Activated CD8-positive, alpha-beta memory T cell treated with anti-CD3 and anti-CD28 coated beads for 4 hours (primary cell): ENCODE measurements at regions not wholly inside any gene's neighbourhood (a gene's known extent, or its start where the extent isn't known, plus 50 kb on each side); places are given as distances from the start of the nearest gene placed in this dataset.

Experiments
- DNase-seq, 2 donors: peaks; one replicate each; pipeline ENCODE4 v3.0.0-alpha.2; 2020; ENCODE audit warnings: low read depth in 2 of 2

DNA sequence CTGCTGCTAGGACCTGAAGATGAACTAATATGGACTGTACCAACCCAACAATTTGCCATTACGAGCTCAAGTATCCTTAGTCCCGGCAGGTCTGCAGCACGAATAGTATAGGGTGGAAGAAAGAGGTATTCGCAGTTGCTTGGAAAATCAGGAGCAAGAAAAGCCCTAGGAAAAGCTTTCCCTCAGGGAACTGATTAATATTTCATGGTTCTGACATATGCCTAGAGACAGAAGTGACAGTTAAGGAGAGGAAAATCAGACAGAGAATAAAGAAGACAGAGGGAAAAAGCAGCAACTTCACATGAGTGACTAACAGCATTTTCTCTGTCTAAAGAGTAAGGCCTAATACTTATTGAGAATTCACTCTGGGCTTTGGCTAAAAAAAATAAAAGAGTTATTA lies 602.9 kb upstream of the ATP2B1 start:
- no peak for DNase-seq

DNA sequence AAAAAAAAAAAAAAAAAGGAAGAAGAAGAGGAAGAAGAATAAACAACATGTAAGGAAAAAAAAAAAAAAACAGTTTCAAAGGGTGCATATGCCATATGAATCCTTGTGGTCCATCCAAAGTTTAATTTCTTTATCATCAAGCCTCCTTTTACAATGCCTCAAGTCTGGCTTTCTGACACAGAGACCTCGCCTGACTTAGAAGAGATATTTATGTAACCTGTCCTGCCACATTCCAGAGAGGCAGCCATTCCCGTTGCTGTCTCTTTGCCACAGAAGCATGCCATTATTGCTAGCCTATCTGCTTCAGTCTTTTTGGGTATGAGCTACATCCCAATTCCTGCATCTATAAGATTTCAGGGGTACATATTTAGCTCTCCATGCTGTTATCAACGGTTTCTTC lies 596.7 kb upstream of the ATP2B1 start:
- DNase-seq = no peak

DNA sequence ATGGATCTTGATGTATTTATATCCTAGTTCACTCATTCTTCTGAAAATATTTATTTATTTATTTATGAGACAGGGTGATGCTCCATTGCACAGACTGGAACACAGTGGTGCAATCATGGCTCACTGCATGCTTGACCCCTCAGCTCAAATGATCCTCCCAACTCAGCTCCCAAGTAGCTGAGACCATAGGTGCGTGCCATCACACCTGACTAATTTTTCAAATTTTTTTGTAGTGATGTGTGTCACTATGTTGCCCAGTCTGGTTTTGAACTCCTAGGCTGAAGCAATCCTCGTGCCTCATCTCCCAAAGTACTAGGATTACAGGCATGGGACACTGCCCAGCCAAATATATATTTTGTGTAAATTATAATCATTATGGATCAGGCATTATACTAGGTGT lies 595.6 kb upstream of the ATP2B1 start:
- no peak for DNase-seq

DNA sequence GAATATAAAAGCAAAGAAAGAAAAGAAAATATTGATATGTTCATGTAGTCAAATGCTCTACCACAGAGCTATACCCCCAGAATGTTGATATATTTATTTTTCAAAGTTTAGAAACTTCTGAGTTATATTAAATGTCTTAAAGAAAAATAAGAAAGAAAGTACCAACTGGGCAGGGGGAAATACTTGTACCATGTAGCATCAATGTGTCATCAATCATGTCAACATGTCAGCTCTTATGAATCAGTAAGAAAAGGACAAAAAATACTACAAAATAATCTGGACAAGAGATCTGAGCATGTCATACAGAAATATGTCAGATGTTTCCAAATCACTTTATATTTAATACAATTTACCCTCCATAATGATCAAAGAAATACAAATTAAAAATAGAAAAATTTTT lies 595.1 kb upstream of the ATP2B1 start:
- DNase-seq = no peak

DNA sequence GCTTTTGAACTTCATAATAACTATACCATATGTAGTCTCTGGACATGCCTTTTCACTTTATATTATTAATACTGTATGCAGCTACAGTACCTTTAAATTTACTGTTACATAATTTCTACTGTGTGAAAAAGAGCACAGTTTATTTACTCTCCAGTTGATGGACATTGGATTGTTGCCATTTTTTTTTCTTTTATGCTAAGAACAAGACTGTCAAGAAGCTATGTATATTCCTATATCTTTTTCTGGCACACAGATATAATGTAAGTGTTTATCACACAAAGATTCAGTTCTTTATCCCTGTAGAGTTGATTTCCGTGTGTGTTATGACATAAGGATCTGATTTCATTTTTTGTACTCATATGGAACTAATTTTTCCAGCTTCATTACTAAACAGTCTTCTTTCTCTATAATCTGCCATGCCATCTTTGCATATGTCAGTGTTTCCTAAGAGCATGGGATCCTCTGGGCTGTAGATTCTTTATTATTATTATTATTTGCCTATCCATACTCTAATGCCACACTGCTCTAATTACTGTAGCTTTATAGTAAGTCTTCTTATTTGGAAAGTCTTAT lies 593.0 kb upstream of the ATP2B1 start:
- no peak for DNase-seq

DNA sequence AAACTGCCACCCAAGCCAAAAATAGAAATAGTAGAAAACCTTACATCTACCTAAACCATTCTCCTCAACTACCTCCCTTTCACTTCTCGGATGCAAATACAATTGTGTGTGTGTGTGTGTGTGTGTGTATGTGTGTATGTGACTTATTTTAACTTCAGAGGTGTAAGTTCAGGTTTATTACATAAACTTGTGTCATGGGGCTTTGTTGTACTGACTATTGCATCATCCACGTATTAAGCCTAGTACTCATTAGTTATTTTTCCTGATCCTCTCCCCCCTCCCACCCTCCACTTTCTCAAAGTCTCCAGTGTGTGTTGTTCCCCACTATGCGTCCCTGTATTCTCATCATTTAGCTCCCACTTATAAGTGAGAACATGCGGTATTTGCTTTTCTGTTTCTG lies 592.5 kb upstream of the ATP2B1 start:
- no peak for DNase-seq

DNA sequence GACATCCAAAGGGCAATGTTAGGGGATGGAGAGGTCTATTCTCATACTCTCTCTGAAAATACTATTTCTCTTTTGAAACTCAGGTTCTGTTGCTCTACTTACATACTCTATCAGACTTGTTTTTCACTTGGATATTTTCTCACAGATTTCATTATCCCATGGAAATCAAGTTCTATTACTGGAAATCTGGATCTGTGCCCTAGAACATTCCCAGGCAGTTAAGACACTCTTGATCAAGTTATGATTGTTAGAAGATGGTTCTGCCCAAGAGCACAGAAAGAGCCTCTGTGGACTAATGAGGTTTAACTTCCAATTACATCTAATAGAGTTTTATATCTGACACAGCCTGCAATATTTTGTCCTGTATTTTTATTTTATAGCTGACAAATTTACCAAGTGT lies 591.0 kb upstream of the ATP2B1 start:
- no peak for DNase-seq

DNA sequence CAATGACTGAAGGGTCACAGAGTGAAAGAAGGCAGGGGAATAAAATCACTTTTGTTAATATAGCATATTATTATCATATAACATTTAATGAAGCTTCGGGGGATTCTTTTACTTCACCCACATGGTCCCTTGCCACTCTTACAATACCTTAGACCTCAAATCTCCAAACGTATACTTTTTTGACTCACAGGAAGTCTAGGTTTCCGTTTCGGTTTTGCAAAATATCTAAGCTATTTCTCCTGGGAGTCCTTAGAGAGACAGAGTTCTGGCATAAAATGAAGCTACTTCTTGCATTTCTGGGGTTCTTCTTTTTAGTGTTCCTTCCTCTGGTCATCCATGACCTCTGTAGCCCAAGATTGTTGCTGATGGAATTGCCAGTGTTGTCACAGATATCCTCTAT lies 590.5 kb upstream of the ATP2B1 start:
- no peak for DNase-seq

DNA sequence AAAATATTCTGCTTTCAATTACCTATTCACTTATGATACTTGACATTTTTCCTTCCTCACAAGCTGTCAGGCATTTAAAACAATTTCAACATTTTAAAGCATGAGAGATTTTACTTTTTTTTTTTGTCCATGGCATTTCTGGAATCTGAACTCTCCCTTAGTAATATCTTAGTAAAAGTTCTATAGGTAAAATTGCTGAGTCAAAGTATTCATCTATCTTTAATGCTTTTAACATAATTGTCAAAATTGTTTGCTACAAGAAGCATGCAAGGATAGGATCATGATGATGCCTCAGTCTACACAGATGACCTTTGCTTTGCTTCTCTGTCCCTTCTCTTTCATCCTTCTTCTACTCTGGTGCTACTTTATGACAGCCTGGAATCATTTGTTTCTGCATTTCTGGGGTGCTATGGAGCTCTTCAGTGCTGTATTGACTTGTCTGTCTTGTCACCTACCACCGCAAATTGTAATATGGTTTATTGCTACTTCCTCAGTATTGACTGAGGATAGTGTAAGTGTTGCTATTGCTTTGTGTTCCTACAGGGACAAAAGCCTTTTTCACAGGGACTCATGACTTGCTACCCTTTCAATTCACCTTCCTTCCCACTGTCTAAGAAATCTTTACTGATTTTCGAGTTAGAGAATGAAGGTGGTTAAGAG lies 589.8 kb upstream of the ATP2B1 start:
- no peak for DNase-seq

DNA sequence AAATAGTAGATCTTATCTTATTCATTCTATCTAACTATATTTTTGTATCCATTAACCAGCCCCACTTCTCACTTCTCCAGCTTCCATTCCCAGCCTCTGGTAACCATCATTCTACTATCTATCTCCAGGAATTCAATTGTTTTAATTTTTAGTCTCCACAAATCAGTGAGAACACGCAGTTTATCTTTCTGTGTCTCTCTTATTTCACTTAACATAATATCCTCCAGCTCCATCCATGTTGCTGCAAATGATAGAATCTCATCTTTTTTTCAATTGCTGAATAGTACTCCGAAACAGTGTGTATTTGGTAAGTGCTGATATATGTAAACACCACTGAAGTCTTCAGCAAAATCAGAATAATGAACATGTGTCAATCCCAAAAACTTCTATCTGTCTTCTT lies 587.2 kb upstream of the ATP2B1 start:
- DNase-seq = no peak

DNA sequence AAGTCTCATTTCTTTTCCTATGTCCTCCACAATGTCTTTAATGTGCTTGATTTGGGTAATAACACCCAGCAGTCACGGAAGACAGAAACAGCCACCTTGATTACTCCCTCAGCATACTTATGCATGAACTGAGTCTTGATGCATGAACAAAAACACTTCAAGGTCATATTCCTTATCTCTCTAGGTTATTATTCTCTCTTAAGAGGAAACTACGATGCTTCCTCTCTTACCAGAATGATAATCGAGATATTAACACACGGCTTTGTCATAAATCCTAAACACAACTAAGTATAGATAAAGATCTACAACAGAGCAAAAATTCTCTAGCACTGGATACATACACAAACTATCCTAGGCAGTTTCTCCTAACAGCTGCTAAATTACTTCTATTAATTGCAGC lies 583.5 kb upstream of the ATP2B1 start:
- no peak for DNase-seq

DNA sequence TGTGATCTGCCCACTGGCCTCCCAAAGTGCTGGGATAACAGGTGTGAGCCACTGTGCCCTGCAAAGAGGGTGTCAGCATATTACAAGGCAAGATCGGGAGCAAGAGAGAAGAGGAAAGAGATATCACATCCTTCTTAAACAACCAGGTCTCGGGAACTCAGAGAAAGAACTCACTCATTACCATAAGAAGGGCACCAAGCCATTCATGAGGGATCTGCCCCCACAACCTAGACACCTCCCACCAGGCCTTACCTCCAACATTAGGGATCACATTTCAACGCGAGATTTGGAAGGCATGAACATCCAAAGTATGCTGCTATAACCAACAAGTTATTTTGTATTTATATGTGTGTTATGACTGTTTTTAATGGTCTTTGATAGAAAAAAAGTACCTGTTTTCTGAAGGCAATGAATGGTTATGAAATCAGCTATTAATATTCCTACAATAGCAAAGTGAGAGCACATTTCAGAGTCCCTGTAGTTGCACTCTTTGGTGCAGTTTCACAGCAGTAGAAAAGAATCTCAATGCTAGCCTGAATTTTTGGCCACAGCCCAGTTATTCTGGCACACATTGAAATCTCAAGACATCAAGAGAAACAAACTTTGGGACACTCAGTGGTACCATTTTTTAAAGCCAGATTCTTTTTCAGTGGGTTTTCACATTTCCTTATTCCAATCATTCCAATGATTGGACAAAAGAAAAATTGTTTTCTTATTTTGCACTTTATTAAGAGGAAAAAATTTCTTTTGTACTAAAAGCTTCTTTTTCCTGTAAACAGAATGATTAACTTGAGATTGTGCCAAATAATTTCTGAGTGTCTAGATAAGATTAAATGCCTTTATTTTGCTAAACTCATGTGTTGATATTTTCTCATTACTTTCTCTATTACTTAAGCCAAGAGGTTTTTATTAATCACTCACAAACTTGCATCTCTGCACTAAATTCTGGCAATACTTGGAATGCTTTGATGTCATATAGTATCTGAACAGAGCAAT lies 582.6 kb upstream of the ATP2B1 start:
- no peak for DNase-seq

DNA sequence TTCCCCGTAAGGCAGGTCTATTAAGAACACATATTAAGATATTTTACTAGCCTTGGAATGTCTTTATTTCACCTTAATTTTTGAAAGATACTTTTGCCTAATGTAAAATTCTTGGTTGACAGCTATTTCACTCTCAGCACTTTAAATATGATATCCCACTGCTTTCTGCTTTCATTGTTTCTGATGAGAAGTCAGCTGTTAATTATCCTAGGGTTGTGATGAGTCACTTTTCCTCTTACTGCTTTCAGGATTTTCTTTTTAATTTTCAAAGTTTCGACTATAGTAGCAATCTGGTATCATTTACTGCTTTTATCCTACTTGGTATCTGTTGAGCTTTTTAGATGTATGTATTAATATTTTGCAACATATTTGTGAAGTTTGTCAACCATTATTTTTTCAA lies 578.9 kb upstream of the ATP2B1 start:
- no peak for DNase-seq

DNA sequence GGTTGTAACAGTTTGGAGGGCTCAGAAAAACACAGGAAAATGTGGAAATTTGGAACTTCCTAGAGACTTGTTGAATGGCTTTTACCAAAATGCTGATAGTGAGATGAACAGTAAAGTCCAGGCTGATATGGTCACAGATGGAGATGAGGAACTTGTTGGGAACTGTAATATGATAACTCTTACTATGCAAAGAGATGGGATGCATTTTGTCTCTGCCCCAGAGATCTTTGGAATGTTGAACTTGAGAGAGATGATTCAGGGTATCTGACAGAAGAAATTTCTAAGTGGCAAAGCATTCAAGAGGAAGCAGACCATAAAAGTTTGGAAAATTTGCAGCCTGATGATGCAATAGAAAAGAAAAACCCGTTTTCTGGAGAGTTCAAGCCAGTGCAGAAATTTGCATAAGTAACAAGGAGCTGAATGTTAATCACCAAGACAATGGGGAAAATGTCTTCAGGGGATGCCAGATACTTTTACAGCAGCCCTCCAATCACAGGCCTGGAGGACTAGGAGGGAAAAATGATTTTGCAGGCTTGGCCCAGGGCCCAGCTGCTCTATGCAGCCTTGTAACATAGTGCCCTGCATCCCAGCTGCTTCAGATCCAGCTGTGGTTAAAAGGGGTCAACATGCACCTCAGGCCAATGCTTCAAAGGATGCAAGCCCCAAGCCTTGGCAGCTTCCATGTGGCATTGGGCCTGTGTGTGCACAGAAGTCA lies 572.7 kb upstream of the ATP2B1 start:
- no peak for DNase-seq

DNA sequence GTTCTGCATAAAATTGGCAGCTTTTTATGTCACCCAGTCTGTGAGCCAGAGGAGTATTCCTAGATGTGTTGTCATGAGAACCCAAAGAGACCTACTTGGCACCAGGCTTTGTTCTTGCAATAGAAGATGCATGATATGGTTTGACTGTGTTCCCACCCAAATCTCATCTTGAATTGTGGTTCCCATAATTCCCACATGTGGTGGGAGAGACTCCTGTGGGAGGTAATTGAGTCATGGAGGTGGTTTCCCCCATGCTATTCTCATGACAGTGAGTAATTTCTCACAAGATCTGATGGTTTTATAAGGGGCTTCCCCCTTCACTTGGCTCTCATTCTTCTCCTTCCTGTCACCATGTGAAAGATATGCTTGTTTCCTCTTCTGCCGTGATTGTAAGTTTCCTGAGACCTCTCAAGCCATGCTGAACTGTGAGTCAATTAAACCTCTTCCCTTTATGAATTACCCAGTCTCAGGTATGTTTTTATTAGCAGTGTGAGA lies 572.0 kb upstream of the ATP2B1 start:
- no peak for DNase-seq

DNA sequence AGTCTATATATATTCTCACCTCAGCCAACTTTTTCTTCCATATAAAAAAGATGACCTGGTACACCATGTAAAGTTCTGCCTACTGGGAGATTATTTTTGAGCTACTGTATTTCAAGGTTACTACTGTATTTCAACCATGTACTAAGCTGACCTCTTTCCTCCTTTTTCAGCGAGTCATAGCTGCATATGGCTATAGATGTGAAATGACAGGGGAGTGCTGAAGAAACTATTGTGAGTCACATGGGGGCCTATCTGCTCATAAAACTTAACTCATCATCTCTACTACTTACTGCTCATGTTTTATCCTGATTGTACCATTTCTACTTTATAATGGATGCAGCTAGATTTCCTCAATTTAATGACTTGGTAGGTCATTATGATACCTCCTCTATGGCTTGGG lies 571.4 kb upstream of the ATP2B1 start:
- no peak for DNase-seq

DNA sequence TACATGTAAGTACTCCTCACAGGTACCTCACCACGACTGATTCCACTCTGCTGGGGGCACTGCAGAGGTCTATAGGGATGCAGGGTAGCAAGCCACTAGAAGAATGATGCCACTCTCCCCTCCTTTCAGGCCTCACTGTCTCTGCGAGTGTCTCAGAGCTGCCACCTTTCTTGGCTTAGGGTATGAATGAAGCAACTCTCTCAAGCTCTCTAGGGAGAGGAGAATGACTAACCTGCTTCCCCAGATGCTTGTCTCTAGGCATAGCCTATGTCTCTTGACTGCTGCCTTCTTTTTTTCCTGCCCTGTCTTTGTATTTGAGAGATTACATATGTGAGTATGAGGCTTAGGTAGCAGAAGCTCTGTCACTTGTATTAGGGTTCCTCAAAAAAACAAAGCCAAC lies 566.5 kb upstream of the ATP2B1 start:
- no peak for DNase-seq

DNA sequence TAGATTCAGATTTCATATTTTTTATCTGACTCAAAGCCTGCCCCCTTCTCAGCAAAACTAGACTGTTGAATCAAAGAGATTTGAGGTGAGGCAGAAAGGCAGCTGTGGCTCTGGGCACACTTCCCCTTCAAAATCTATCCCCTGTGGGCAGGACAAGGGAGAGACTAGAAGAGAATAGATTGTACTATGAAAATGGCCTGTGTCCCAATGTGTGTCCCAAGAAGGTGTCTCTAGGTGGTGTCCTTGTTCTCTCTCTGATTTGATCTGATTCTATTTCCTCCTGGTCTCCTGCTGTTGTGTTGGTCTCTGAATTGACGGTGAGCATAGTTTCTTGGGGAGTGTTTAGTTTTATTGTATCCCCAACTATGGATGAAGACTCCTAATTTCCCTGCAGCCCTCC lies 565.8 kb upstream of the ATP2B1 start:
- no peak for DNase-seq

DNA sequence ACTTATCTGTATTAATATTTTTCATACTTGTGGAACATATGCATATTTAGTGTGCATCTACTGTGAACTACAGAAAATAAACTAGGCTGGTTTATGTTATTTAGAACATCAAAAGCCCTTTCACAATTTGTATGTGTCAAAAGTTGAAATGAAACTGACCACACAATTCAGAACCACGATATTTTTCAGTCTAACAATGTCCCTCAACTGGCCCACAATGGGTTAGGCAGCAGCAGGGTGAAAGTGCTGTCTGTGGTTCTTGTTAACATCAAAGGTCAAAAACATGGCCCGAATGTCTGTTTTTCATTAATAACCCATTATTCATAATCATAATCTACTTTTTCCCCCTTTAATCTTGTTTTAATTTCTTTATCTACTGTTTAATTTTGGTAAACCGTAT lies 559.9 kb upstream of the ATP2B1 start:
- DNase-seq = no peak

DNA sequence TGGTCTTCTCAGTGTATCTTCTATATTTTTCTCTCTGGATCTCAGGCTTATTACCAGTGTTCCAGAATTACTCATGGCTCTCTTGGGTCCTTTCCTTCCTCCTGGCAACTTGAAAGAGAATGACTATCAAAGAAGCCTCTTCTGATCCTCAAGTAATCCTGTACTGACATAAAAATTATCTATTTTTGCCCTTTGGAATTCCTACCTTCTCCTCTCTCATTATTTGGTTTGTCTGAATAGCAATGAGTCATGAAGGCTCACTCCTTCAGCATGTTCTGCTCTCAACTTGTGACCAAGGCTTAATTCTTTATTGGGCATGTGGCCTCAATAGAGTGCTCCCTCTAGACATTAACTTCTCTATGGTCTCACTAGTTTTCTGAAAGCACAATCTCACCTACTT lies 553.6 kb upstream of the ATP2B1 start:
- no peak for DNase-seq

DNA sequence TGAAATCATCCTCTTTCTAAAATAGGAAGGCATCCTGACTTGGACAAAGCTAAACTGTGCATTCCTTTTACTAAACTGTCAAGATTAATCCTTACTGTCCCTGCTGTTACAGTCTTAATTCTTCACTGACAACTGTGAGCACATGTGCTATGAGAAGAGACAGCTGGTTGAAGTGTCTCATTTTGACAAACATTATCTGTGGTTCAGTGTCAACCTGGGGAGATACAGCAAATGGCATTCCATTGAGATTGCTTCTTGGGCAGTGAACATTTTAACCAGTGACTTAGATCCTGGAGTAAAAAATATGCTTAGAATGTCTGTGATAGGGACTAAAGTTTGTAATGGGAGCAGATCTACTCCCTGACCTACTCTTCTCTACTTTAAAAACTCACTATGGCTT lies 552.6 kb upstream of the ATP2B1 start:
- DNase-seq = no peak

DNA sequence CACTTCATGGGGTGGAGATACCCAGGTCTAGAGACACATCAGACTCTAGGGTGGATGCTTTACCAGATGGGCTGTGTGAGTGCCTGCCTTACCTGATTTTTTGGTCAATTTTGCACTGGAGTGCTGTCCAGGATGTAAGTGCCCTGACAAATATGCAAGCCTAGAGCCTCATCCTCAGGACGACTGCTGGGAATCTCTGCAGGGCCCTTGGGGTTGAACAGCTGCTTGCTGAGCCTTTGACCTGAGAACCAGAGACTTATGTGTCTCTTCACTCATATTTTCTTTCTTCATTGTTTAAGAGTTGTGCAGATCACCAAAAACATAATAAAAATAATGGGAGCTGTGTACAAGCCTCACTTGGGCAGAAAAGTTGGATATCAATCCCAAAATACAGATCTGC lies 551.5 kb upstream of the ATP2B1 start:
- DNase-seq = no peak
